Liver (tissue), 8 donors: ENCODE measurements at regions not wholly inside any gene's neighbourhood (a gene's known extent, or its start where the extent isn't known, plus 50 kb on each side); places are given as distances from the start of the nearest gene placed in this dataset.

Experiments used
- DNase-seq: peaks from one replicate; pipeline ENCODE4 v3.0.0-alpha.2; 2017; ENCODE audit warnings: low spot score
- H3K27ac ChIP-seq, 2 donors: one replicate each; pipeline ENCODE4 v1.7.0; 2013; ENCODE audit warnings: inconsistent platforms in 2 of 2, low read length in 2 of 2, control low read depth in 1 of 2, low read depth in 1 of 2, mild to moderate bottlenecking in 1 of 2
- H3K27me3 ChIP-seq, 4 donors: one replicate each; pipeline versions ENCODE4 v1.6.1 to v1.7.0; 2013; ENCODE audit warnings: low read length in 3 of 4, inconsistent platforms in 1 of 4, mild to moderate bottlenecking in 1 of 4, moderate library complexity in 1 of 4; ENCODE audit not compliant: control insufficient read depth in 4 of 4, insufficient read depth in 4 of 4
- H3K36me3 ChIP-seq, 4 donors: one replicate each; pipeline versions ENCODE4 v1.6.1 to v1.7.0; 2013; ENCODE audit warnings: low read length in 3 of 4, mild to moderate bottlenecking in 3 of 4, low read depth in 1 of 4, moderate library complexity in 1 of 4; ENCODE audit not compliant: control insufficient read depth in 4 of 4, insufficient read depth in 3 of 4
- H3K4me1 ChIP-seq, 4 donors: one replicate each; pipeline versions ENCODE4 v1.6.1 to v1.7.0; 2013; ENCODE audit warnings: low read length in 3 of 4, mild to moderate bottlenecking in 3 of 4, moderate library complexity in 1 of 4; ENCODE audit not compliant: control insufficient read depth in 4 of 4, insufficient read depth in 4 of 4
- H3K4me3 ChIP-seq, 3 donors: one replicate each; pipeline versions ENCODE4 v1.6.1 to v1.7.0; 2013; ENCODE audit warnings: low read length in 3 of 3, control low read depth in 1 of 3, low read depth in 1 of 3, mild to moderate bottlenecking in 1 of 3
- H3K9ac ChIP-seq, 2 donors: one replicate each; pipeline ENCODE4 v1.7.0; 2013; ENCODE audit warnings: low read length in 2 of 2, mild to moderate bottlenecking in 2 of 2, moderate library complexity in 2 of 2, control low read depth in 1 of 2, low read depth in 1 of 2
- H3K9me3 ChIP-seq, 4 donors: one replicate each; pipeline versions ENCODE4 v1.6.1 to v1.7.0; 2013; ENCODE audit warnings: low read length in 3 of 4; ENCODE audit not compliant: control insufficient read depth in 4 of 4
- CTCF ChIP-seq: fragments of 150-350 bp; IDR thresholded peaks from 2 replicates; pipeline ENCODE4 v1.5.1; 2017; ENCODE audit warnings: improper control_type of control experiment, low read depth, low read length; ENCODE audit not compliant: missing input control
- EGR1 ChIP-seq, 2 donors: IDR thresholded peaks; 2 replicates each; pipeline ENCODE4 v1.6.1; 2016 to 2018; ENCODE audit warnings: antibody characterized with exemption in 2 of 2, low read depth in 2 of 2
- FOXA1 ChIP-seq: IDR thresholded peaks from 2 replicates; pipeline ENCODE4 v1.6.1; 2016; ENCODE audit warnings: antibody characterized with exemption
- FOXA2 ChIP-seq: IDR thresholded peaks from 2 replicates; pipeline ENCODE4 v1.6.1; 2016; ENCODE audit warnings: antibody characterized with exemption
- GABPA ChIP-seq, 2 donors: IDR thresholded peaks in 1 of 2; conservative IDR thresholded peaks in 1 of 2; 2 replicates each; pipeline ENCODE4 v1.6.1; 2016; ENCODE audit warnings: antibody characterized with exemption in 2 of 2, mild to moderate bottlenecking in 1 of 2, moderate library complexity in 1 of 2
- HNF4G ChIP-seq: IDR thresholded peaks from 2 replicates; pipeline ENCODE4 v1.6.1; 2016; ENCODE audit warnings: antibody characterized with exemption
- JUND ChIP-seq, 2 donors: IDR thresholded peaks; 2 replicates each; pipeline ENCODE4 v1.6.1; 2016; ENCODE audit warnings: antibody characterized with exemption in 2 of 2
- NR2F2 ChIP-seq: IDR thresholded peaks from 2 replicates; pipeline ENCODE4 v1.6.1; 2016; ENCODE audit warnings: antibody characterized with exemption
- RAD21 ChIP-seq, 2 donors: IDR thresholded peaks; 2 replicates each; pipeline ENCODE4 v1.6.1; 2016; ENCODE audit warnings: antibody characterized with exemption in 2 of 2, mild to moderate bottlenecking in 2 of 2
- REST ChIP-seq: IDR thresholded peaks from 2 replicates; pipeline ENCODE4 v1.6.1; 2016; ENCODE audit warnings: antibody characterized with exemption, mild to moderate bottlenecking
- RXRA ChIP-seq, 2 donors: IDR thresholded peaks; 2 replicates each; pipeline ENCODE4 v1.6.1; 2017 to 2018; ENCODE audit warnings: antibody characterized with exemption in 2 of 2, mild to moderate bottlenecking in 1 of 2
- SP1 ChIP-seq: IDR thresholded peaks from 2 replicates; pipeline ENCODE4 v1.6.1; 2018; ENCODE audit warnings: antibody characterized with exemption, mild to moderate bottlenecking
- YY1 ChIP-seq: IDR thresholded peaks from 2 replicates; pipeline ENCODE4 v1.6.1; 2016; ENCODE audit warnings: antibody characterized with exemption, mild to moderate bottlenecking
- ZBTB33 ChIP-seq: IDR thresholded peaks from 2 replicates; pipeline ENCODE4 v1.6.1; 2016; ENCODE audit warnings: antibody characterized with exemption
- WGBS: extraction: QIAGEN DNeasy Blood & Tissue Kit; methylation state at CpG from one replicate; pipeline ENCODE4 v1.1.7; 2013; 5-methylcytosine and 5-hydroxymethylcytosine counted together
- TF ChIP-seq, protein P1 (sequence below): IDR thresholded peaks from 2 replicates; pipeline ENCODE4 v1.6.1; 2016; ENCODE audit warnings: antibody characterized with exemption
- TF ChIP-seq, protein P2 (sequence below): IDR thresholded peaks from 2 replicates; pipeline ENCODE4 v1.6.1; 2016; ENCODE audit warnings: antibody characterized with exemption
- donor health status: healthy.
- donor health status: healthy.
- donor health status: healthy.
- donor health status: healthy.
- donor health status: healthy.

- WGBS: 19% methylated on average over 5 of the region's 5 CpGs
- Histone ChIP-seq H3K9me3 (peaks cover 0 to 3% (median 0%) of the 10 kb centered on the region in 4 donors), H3K9ac (no peak overlapping the region), H3K27me3 (no peaks in the 10 kb centered on the region), H3K4me1 (no peaks in the 10 kb centered on the region), H3K36me3 (no peaks in the 10 kb centered on the region), H3K4me3 (no peak overlapping the region), H3K27ac (no peak overlapping the region)
- no peak for DNase-seq
- TF ChIP-seq NR2F2: no peak
- TF ChIP-seq JUND (IDR thresholded peaks at IDR 0.05): no peak
- TF ChIP-seq HNF4G: no peak
- no peak for TF ChIP-seq GABPA (IDR thresholded peaks at IDR 0.05 in 1 of 2, conservative IDR thresholded peaks at IDR 0.05 in 1 of 2)
- no peak for TF ChIP-seq FOXA2
- TF ChIP-seq, protein P1, sequence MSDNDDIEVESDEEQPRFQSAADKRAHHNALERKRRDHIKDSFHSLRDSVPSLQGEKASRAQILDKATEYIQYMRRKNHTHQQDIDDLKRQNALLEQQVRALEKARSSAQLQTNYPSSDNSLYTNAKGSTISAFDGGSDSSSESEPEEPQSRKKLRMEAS: no peak
- no peak for TF ChIP-seq EGR1 (IDR thresholded peaks at IDR 0.05; ENCODE audit: low read depth in 2 of 2)
- TF ChIP-seq RAD21 (IDR thresholded peaks at IDR 0.05): no peak
- no peak for TF ChIP-seq ZBTB33
- no peak for TF ChIP-seq CTCF
- no peak for TF ChIP-seq RXRA (IDR thresholded peaks at IDR 0.05)
- no peak for TF ChIP-seq FOXA1
- TF ChIP-seq, protein P2, sequence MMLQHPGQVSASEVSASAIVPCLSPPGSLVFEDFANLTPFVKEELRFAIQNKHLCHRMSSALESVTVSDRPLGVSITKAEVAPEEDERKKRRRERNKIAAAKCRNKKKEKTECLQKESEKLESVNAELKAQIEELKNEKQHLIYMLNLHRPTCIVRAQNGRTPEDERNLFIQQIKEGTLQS: no peak
- no peak for TF ChIP-seq SP1
- TF ChIP-seq REST: no peak
- no peak for TF ChIP-seq YY1
These were observed 648.8 kb upstream of the COBL start for GRCh38 chr7:51965454-51965853.

- no peak overlapping the region for H3K9ac ChIP-seq
- WGBS: 62% methylated on average over 2 of the region's 2 CpGs
- no peak overlapping the region for H3K27ac ChIP-seq
- no peaks in the 10 kb centered on the region for H3K27me3 ChIP-seq
- no peak for DNase-seq
- H3K9me3 ChIP-seq: no peaks in the 10 kb centered on the region
- H3K4me1 ChIP-seq: no peaks in the 10 kb centered on the region
- no peak overlapping the region for H3K4me3 ChIP-seq
- H3K36me3 ChIP-seq: no peaks in the 10 kb centered on the region
- no peak for TF ChIP-seq FOXA1
- TF ChIP-seq REST: no peak
- TF ChIP-seq ZBTB33: no peak
- TF ChIP-seq YY1: no peak
- no peak for TF ChIP-seq HNF4G
- TF ChIP-seq NR2F2: no peak
- TF ChIP-seq, protein P1: no peak
- no peak for TF ChIP-seq EGR1 (IDR thresholded peaks at IDR 0.05; ENCODE audit: low read depth in 2 of 2)
- no peak for TF ChIP-seq RAD21 (IDR thresholded peaks at IDR 0.05)
These were observed 645.2 kb upstream of the COBL start for GRCh38 chr7:51961804-51962203.
